ENCODE measurements at regions not wholly inside any gene's neighbourhood (a gene's known extent, or its start where the extent isn't known, plus 50 kb on each side); places are given as distances from the start of the nearest gene placed in this dataset.

GRCh38 chr20:40760399-40760798, 71.4 kb upstream of the MAFB start:
- WGBS, 2 donors, result 42 to 50% methylated on average over 1 to 3 of the region's 3 CpGs
- Histone ChIP-seq H3K4me3 (no peak overlapping the region), H3K36me3 (no peaks in the 10 kb centered on the region), H3K4me1 (no peaks in the 10 kb centered on the region), H3K27ac (no peak overlapping the region), H3K9me3 (no peaks in the 10 kb centered on the region), H3K27me3 (no peaks in the 10 kb centered on the region)
- intact Hi-C loops (cut with DNase I), result no loop called here
- TF ChIP-seq POLR2A (IDR thresholded peaks at IDR 0.05), result no peak
- no peak for TF ChIP-seq CTCF (IDR thresholded peaks at IDR 0.05)
- DNase-seq, result no peak

- no peaks in the 10 kb centered on the region for H3K27me3 ChIP-seq
- DNase-seq, result no peak
- no peaks in the 10 kb centered on the region for H3K9me3 ChIP-seq
- H3K27ac ChIP-seq, result no peak overlapping the region
- H3K4me1 ChIP-seq, result no peaks in the 10 kb centered on the region
- 48 to 61% methylated on average over 10 of the region's 10 CpGs for WGBS, 2 donors
- no peak overlapping the region for H3K4me3 ChIP-seq
- intact Hi-C loops (cut with DNase I), result no loop called here
- no peak for TF ChIP-seq POLR2A (IDR thresholded peaks at IDR 0.05)
- TF ChIP-seq CTCF (IDR thresholded peaks at IDR 0.05), result no peak
- H3K36me3 ChIP-seq, result no peaks in the 10 kb centered on the region
Observed at GRCh38 chr20:40763646-40764295, 74.7 kb upstream of the MAFB start.

GRCh38 chr20:40765814-40766480, 76.9 kb upstream of the MAFB start:
- Histone ChIP-seq H3K4me3 (no peak overlapping the region), H3K27me3 (no peaks in the 10 kb centered on the region), H3K4me1 (no peaks in the 10 kb centered on the region), H3K9me3 (no peaks in the 10 kb centered on the region), H3K27ac (no peak overlapping the region), H3K36me3 (no peaks in the 10 kb centered on the region)
- intact Hi-C loops (cut with DNase I), result no loop called here
- TF ChIP-seq CTCF (IDR thresholded peaks at IDR 0.05), result no peak
- TF ChIP-seq POLR2A (IDR thresholded peaks at IDR 0.05), result no peak
- DNase-seq, result no peak
- WGBS, 2 donors, result 55 to 73% methylated on average over 3 of the region's 4 CpGs

- TF ChIP-seq CTCF (IDR thresholded peaks at IDR 0.05), result no peak
- TF ChIP-seq POLR2A (IDR thresholded peaks at IDR 0.05), result no peak
- DNase-seq, result no peak
- 71 to 76% methylated on average over 4 to 5 of the region's 5 CpGs for WGBS, 2 donors
Observed at GRCh38 chr20:40766790-40767614, 78.0 kb upstream of the MAFB start.

GRCh38 chr20:40767615-40767924, 78.5 kb upstream of the MAFB start:
- Histone ChIP-seq H3K9me3 (no peaks in the 10 kb centered on the region), H3K36me3 (no peaks in the 10 kb centered on the region), H3K27ac (no peak overlapping the region), H3K27me3 (no peaks in the 10 kb centered on the region), H3K4me1 (no peaks in the 10 kb centered on the region), H3K4me3 (no peak overlapping the region)
- intact Hi-C loops (cut with DNase I), result no loop called here
- TF ChIP-seq CTCF (IDR thresholded peaks at IDR 0.05) (no peak), POLR2A (IDR thresholded peaks at IDR 0.05) (no peak)
- 79 to 93% methylated on average over 3 of the region's 3 CpGs for WGBS, 2 donors
- DNase-seq, result no peak

More at GRCh38 chr20:40766790-40767614, 78.0 kb upstream of the MAFB start:
- Histone ChIP-seq H3K4me1 (no peaks in the 10 kb centered on the region), H3K4me3 (no peak overlapping the region), H3K36me3 (no peaks in the 10 kb centered on the region), H3K27ac (no peak overlapping the region), H3K27me3 (no peaks in the 10 kb centered on the region), H3K9me3 (no peaks in the 10 kb centered on the region)
- intact Hi-C loops (cut with DNase I), result no loop called here
